AG08395 (cell line): ENCODE measurements at regions not wholly inside any gene's neighbourhood (a gene's known extent, or its start where the extent isn't known, plus 50 kb on each side); places are given as distances from the start of the nearest gene placed in this dataset.

ENCODE experiments used
- DNase-seq: peaks from one replicate; pipeline ENCODE4 v3.0.0; 2012; ENCODE audit warnings: mixed read lengths, low spot score

- no peak for DNase-seq
Observed at GRCh38 chr2:120976501-120977307, 241.0 kb downstream of the GLI2 start.

DNA sequence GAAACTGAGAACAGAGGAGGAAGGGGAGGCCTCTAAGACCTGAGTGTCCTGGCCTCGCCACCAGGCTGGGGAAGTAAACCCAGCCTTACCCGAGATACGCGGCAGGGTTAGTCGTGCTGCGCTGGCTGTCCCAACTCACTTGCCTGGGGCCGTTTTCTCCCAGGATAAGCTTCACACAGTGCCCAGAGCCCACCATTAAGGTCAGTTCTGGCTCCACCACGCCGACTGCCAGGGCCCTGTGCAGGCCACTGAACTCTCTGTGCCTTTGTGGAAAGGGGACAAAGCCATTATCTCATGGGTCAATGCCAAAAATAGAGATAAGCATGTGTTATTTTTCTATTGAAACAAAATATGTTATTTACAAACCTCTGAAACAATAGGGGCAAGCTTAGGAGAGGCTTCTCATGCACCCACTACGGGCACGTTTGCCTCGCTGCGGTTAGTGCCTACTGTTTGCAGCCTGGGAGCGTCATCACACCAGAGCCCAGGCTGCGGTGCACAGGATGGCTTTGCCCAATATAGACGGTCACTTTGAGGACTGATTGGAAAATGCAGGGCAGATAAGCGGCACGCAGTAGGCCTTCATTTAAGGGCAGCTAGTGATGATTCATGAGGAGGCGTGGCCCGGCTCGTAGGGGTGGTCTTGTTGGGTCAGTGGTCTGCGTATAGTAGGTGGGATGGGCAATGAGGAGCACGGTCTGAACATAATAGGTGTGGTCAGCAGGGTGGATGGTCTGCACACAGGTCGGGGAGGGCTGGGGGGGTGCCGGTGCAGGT lies 242.1 kb downstream of the GLI2 start:
- no peak for DNase-seq

GRCh38 chr2:120978359-120979050 lies 242.8 kb downstream of the GLI2 start:
- DNase-seq = no peak

GRCh38 chr2:120979398-120979797 lies 243.7 kb downstream of the GLI2 start:
- no peak for DNase-seq

GRCh38 chr2:120979921-120980320 lies 244.3 kb downstream of the GLI2 start:
- no peak for DNase-seq

DNA sequence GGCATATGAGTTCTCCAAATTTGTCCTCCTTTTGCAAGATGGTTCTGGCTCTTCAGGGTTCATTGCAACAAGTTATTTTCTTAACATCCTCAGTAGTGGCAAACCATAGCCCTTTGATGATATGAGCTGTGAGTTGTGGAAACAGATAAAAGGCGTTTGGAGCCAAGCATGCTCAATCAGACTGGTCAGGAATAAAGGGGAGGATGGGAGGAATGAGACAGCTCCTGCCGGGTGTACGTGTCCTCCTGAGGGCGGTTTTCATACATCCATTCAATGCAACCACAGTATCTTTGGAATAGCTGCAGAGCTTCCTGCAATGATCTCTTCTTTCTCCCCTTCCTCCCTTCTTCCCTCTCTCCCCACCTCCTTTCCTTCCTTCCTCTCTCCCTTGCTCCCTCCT lies 245.8 kb downstream of the GLI2 start:
- no peak for DNase-seq

DNA sequence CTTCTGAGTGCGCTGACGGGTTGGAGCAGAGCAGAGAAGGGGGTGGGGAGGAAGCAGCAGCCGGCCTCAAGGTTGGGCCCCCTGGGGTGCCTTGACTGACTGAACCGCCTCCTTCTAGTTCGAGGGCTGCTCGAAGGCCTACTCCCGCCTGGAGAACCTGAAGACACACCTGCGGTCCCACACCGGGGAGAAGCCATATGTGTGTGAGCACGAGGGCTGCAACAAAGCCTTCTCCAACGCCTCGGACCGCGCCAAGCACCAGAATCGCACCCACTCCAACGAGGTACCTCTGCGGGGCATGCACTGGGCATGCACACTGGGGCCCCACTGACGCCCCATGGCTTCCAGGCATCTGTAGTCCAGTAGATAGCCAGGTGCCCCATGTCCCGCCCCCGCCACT lies 246.9 kb downstream of the GLI2 start:
- DNase-seq = no peak

DNA sequence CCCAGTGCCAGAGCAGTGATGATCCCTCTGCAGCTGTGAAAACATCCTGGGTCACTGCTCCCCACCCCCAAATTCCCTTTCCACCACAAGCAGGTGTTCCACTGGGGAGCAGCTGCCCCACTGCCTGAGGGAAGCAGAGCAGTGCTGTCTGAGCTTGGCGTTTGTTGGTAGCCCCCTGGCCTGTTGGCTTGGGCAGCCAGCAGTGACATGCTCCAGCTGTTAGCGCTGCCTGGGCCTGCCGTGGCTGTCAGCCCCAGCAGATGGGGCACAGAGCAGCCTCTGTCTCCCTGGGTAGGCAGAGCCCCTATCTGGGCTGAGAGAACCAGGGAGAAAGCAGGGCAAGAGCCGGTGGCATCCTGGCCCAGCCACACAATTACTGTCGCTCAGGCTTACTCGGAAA lies 247.7 kb downstream of the GLI2 start:
- DNase-seq = no peak

- no peak for DNase-seq
Observed at GRCh38 chr2:120984046-120984445, 248.4 kb downstream of the GLI2 start.

- DNase-seq = no peak
Observed at GRCh38 chr2:120984452-120985173, 248.9 kb downstream of the GLI2 start.

DNA sequence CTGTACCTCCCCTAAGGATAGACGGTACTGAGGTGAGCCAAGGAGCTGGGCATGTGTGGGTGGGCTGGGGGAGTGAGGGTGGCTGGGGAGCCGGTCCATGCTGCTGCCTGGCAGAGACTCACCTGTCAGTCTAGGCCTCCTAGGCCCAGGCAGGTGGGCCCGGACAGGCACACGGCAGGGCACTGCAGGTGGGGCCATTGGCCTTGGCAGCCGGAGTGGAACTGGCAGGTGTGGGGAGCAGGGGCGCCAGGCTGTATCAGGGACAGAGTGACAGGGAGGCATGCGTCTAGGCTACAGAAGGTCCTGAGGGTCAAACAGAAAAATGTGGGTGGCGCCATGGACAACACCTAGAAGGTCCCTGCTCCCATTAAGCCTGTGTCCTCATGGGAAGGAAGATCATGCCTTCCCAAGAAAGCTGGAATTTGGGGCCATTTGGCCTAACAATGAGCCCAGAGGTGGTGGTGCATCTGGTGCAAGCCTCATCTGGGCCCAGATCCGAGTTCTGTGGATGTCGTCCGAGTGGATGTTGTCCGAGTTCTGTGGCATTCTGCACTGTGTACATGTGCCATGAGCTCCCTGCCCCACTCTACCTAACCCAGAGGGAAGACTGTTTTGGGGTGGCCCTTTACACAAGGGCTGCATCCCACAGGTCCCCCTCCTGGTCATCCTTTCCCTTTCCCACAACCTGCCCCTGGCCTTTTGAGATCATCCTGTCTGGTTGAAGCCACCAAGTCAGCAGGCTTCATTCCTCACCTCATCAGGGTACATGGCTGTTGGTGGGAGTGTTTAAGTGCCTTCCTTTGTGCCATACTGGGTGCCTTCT lies 249.7 kb downstream of the GLI2 start:
- DNase-seq = no peak

DNA sequence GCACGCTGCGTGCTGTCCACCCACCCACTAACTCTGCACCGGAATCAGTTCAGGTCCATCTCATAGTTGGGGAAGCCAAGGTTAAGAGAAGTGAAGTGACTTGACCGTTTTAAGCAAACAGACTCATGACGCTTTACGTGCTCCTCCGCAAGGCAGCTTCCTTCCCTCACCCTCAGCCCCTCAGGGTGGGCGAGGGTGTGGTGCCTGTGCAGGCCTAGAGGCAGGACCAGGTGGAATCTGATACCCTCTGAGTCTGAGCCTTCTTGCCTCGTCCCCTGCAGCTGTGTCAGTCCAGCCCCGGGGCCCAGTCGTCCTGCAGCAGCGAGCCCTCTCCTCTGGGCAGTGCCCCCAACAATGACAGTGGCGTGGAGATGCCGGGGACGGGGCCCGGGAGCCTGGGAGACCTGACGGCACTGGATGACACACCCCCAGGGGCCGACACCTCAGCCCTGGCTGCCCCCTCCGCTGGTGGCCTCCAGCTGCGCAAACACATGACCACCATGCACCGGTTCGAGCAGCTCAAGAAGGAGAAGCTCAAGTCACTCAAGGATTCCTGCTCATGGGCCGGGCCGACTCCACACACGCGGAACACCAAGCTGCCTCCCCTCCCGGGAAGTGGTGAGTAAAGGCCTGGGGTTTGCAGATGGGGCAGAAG lies 250.5 kb downstream of the GLI2 start:
- DNase-seq = no peak

DNA sequence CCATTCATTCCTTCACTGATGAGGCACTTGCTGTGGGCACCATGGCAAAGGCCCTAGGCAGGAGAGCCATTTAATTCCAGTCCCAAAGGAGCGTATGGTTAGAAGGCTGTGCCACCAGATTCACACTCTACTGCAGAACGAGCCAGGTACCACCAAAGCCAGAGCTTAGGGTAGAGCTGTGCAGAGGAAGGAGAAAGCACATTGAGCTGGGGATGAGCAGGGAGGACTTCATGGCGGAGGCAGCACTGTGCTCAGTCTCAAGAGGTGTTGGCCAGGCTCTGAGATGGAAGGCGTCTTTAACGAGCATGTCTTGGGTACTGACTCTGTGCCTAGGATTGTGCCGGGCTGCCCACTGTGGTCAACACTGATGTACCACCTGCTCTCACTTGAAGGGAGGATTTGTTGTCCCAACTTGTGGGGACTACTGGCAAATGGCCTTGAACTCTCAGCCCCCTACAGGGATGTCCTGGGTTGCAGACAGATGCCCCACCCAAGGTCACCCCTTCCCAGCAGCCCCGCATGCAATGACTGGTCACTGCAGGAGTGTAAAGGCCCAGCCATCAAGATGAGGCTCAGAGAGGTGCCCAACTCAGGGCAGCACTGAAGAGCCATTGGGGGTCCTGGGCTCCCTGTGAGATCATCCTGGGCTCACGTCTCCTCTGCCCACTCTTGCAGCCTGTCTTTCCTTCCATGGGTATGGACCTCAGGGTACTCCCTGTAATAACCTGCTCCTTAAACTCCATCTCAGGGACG lies 251.4 kb downstream of the GLI2 start:
- no peak for DNase-seq

- no peak for DNase-seq
Observed at GRCh38 chr2:120988051-120988699, 252.5 kb downstream of the GLI2 start.

DNA sequence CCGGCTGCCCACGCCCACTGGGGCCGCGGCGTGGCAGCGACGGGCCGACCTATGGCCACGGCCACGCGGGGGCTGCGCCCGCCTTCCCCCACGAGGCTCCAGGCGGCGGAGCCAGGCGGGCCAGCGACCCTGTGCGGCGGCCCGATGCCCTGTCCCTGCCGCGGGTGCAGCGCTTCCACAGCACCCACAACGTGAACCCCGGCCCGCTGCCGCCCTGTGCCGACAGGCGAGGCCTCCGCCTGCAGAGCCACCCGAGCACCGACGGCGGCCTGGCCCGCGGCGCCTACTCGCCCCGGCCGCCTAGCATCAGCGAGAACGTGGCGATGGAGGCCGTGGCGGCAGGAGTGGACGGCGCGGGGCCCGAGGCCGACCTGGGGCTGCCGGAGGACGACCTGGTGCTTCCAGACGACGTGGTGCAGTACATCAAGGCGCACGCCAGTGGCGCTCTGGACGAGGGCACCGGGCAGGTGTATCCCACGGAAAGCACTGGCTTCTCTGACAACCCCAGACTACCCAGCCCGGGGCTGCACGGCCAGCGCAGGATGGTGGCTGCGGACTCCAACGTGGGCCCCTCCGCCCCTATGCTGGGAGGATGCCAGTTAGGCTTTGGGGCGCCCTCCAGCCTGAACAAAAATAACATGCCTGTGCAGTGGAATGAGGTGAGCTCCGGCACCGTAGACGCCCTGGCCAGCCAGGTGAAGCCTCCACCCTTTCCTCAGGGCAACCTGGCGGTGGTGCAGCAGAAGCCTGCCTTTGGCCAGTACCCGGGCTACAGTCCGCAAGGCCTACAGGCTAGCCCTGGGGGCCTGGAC lies 253.2 kb downstream of the GLI2 start:
- no peak for DNase-seq

DNA sequence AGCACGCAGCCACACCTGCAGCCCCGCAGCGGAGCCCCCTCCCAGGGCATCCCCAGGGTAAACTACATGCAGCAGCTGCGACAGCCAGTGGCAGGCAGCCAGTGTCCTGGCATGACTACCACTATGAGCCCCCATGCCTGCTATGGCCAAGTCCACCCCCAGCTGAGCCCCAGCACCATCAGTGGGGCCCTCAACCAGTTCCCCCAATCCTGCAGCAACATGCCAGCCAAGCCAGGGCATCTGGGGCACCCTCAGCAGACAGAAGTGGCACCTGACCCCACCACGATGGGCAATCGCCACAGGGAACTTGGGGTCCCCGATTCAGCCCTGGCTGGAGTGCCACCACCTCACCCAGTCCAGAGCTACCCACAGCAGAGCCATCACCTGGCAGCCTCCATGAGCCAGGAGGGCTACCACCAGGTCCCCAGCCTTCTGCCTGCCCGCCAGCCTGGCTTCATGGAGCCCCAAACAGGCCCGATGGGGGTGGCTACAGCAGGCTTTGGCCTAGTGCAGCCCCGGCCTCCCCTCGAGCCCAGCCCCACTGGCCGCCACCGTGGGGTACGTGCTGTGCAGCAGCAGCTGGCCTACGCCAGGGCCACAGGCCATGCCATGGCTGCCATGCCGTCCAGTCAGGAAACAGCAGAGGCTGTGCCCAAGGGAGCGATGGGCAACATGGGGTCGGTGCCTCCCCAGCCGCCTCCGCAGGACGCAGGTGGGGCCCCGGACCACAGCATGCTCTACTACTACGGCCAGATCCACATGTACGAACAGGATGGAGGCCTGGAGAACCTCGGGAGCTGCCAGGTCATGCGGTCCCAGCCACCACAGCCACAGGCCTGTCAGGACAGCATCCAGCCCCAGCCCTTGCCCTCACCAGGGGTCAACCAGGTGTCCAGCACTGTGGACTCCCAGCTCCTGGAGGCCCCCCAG lies 254.1 kb downstream of the GLI2 start:
- DNase-seq = no peak

GRCh38 chr2:120990451-120990871 lies 254.8 kb downstream of the GLI2 start:
- no peak for DNase-seq
